ENCODE measurements at regions not wholly inside any gene's neighbourhood (a gene's known extent, or its start where the extent isn't known, plus 50 kb on each side); places are given as distances from the start of the nearest gene placed in this dataset.

GRCh38 chr18:23340661-23341060, 112.4 kb upstream of the RIOK3 start:
- in situ Hi-C loops (cut with MboI; ENCODE audit: low sequenced_read_pairs, unreplicated experiment), result no loop called here
- DNase-seq (ENCODE audit: low spot score), result no peak
- TF ChIP-seq, protein P1, sequence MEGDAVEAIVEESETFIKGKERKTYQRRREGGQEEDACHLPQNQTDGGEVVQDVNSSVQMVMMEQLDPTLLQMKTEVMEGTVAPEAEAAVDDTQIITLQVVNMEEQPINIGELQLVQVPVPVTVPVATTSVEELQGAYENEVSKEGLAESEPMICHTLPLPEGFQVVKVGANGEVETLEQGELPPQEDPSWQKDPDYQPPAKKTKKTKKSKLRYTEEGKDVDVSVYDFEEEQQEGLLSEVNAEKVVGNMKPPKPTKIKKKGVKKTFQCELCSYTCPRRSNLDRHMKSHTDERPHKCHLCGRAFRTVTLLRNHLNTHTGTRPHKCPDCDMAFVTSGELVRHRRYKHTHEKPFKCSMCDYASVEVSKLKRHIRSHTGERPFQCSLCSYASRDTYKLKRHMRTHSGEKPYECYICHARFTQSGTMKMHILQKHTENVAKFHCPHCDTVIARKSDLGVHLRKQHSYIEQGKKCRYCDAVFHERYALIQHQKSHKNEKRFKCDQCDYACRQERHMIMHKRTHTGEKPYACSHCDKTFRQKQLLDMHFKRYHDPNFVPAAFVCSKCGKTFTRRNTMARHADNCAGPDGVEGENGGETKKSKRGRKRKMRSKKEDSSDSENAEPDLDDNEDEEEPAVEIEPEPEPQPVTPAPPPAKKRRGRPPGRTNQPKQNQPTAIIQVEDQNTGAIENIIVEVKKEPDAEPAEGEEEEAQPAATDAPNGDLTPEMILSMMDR (IDR thresholded peaks at IDR 0.05; ENCODE audit: borderline replicate concordance, control extremely low read depth, extremely low read depth, insufficient read depth, missing control alignments), result no peak

DNA sequence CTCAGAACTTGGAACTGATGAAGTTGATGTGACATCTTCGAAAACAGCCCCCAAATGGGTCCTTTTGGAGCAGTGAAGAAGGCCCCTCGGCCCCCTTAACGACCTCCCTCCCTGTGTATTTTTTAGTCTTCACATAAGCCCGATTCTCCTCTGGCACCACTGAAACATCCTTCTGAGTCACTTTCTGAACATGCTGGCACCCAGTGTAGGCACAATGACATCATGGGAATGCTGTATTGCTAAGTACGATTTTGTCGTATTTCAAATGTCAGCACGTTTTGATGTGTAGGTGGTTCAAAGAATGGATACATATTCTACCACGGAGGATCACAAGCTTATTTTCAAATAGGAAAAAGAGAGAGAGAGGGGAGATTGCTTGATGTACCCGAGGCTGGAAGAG, 111.7 kb upstream of the RIOK3 start:
- DNase-seq (ENCODE audit: low spot score), result no peak

DNA sequence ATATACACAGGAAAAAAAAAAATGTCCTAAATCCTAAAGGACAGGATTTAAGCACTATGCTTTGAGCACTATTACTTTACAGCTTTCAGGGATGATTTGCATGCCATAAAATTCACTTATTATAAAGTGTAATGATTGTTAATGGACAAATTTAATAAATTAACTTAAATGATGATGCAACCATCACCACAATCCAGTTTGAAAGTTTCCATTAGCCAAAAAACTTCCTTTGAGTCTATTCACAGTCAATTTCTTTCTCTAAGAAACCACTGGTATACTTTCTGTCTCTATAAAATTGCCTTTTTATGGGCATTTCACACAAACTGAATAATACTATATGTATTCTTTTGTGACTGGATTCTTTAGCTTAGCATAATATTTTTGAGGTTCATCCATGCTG, 111.1 kb upstream of the RIOK3 start:
- TF ChIP-seq, protein P1 (IDR thresholded peaks at IDR 0.05; ENCODE audit: borderline replicate concordance, control extremely low read depth, extremely low read depth, insufficient read depth, missing control alignments), result no peak
- no peak for DNase-seq (ENCODE audit: low spot score)
- in situ Hi-C loops (cut with MboI; ENCODE audit: low sequenced_read_pairs, unreplicated experiment), result no loop called here

More for the DNA sequence above, 111.7 kb upstream of the RIOK3 start:
- TF ChIP-seq, protein P1 (IDR thresholded peaks at IDR 0.05; ENCODE audit: borderline replicate concordance, control extremely low read depth, extremely low read depth, insufficient read depth, missing control alignments), result no peak
- in situ Hi-C loops (cut with MboI; ENCODE audit: low sequenced_read_pairs, unreplicated experiment), result no loop called here

DNA sequence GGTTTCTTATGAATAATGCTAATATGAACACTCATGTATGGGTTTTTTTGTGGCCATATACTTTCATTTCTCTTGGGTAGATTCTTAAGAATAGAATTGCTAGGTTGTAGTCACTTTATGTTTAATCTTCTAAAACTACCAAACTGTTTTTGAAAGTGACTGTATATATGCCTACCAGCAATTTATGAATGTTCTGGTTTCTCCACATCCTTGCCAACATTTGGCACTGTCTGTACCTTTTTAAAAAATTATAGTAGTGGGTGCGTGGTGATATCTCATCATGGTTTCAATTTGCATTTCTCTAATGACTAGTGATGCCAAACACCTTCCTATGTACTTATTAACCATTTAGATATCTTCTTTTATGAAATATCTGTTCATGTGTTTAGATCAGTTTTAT, 110.6 kb upstream of the RIOK3 start:
- TF ChIP-seq, protein P1 (IDR thresholded peaks at IDR 0.05; ENCODE audit: borderline replicate concordance, control extremely low read depth, extremely low read depth, insufficient read depth, missing control alignments), result no peak
- no peak for DNase-seq (ENCODE audit: low spot score)
- in situ Hi-C loops (cut with MboI; ENCODE audit: low sequenced_read_pairs, unreplicated experiment), result no loop called here

- TF ChIP-seq, protein P1 (IDR thresholded peaks at IDR 0.05; ENCODE audit: borderline replicate concordance, control extremely low read depth, extremely low read depth, insufficient read depth, missing control alignments), result no peak
- in situ Hi-C loops (cut with MboI; ENCODE audit: low sequenced_read_pairs, unreplicated experiment), result loop anchor here (5.0 kb wide), 1 partner anchor 218 kb away; no protein-coding TSS in a partner anchor
- DNase-seq (ENCODE audit: low spot score), result no peak
These were observed 102.9 kb upstream of the RIOK3 start for GRCh38 chr18:23350188-23350587.

- in situ Hi-C loops (cut with MboI; ENCODE audit: low sequenced_read_pairs, unreplicated experiment), result loop anchor here (5.0 kb wide), 1 partner anchor 219 kb away; no protein-coding TSS in a partner anchor
- no peak for DNase-seq (ENCODE audit: low spot score)
- TF ChIP-seq, protein P1 (IDR thresholded peaks at IDR 0.05; ENCODE audit: borderline replicate concordance, control extremely low read depth, extremely low read depth, insufficient read depth, missing control alignments), result no peak
These were observed 101.6 kb upstream of the RIOK3 start for GRCh38 chr18:23351521-23351920.
